PC-3 (cell line): ENCODE measurements at regions not wholly inside any gene's neighbourhood (a gene's known extent, or its start where the extent isn't known, plus 50 kb on each side); places are given as distances from the start of the nearest gene placed in this dataset.
A peak's percentile ranks its signal among the peaks of the same experiment; 100 is the strongest.

ENCODE experiments used
- ATAC-seq: fragments of 200-7000 bp; cut with Tn5 transposase; 2 replicates; pipeline ENCODE4 v1.9.1; 2020; ENCODE audit warnings: mild to moderate bottlenecking, moderate library complexity
- BruUV-seq: library from RNA; stranded (reverse); fragments of 400-500 nt; replicated peaks from 2 replicates; lab custom pipeline; 2021; lab: Mats Ljungman, UMichigan
- CTCF ChIA-PET: fragments of 300-600 bp; sonication (Branson Sonifier 250); formaldehyde crosslinking; loops from one replicate; lab custom pipeline; 2022; ENCODE audit warnings: antibody characterized with exemption; lab: Charles Lee
- POLR2A ChIA-PET: fragments of 300-600 bp; sonication (Branson Sonifier 250); formaldehyde crosslinking; loops from one replicate; lab custom pipeline; 2022; ENCODE audit warnings: antibody characterized with exemption; ENCODE audit not compliant: unreplicated experiment; lab: Charles Lee
- DNase-seq: peaks from one replicate; pipeline ENCODE4 v3.0.0-alpha.2; 2015
- H2AFZ ChIP-seq: fragments of 300-600 bp; sonication (generic); 2 replicates; pipeline ENCODE4 v1.6.0; 2016; ENCODE audit warnings: antibody characterized with exemption, low read length
- H3F3A ChIP-seq: fragments of 300-600 bp; sonication (generic); one replicate; pipeline ENCODE4 v1.6.0; 2017; ENCODE audit warnings: antibody characterized with exemption, low read length, control low read depth, mild to moderate bottlenecking; ENCODE audit not compliant: unreplicated experiment
- H3K27ac ChIP-seq: fragments of 300-600 bp; sonication (generic); 2 replicates; pipeline ENCODE4 v1.5.1; 2016; ENCODE audit warnings: mild to moderate bottlenecking, low read length
- H3K27me3 ChIP-seq: fragments of 300-600 bp; sonication (generic); 2 replicates; pipeline ENCODE4 v1.6.1; 2016; ENCODE audit warnings: low read length, mixed read lengths
- H3K36me3 ChIP-seq: fragments of 300-600 bp; sonication (generic); 2 replicates; pipeline ENCODE4 v1.6.1; 2016; ENCODE audit warnings: low read depth, mixed run types, low read length, mixed read lengths
- H3K4me1 ChIP-seq: fragments of 300-600 bp; sonication (generic); 2 replicates; pipeline ENCODE4 v1.5.1; 2016; ENCODE audit warnings: low read length; ENCODE audit not compliant: insufficient read depth
- H3K4me2 ChIP-seq: fragments of 300-600 bp; sonication (generic); 2 replicates; pipeline ENCODE4 v1.6.0; 2016; ENCODE audit warnings: low read length
- H3K4me3 ChIP-seq: fragments of 300-600 bp; sonication (generic); 2 replicates; pipeline ENCODE4 v1.5.1; 2016; ENCODE audit warnings: mild to moderate bottlenecking, low read length, mixed read lengths
- H3K79me2 ChIP-seq: fragments of 300-600 bp; sonication (generic); 2 replicates; pipeline ENCODE4 v1.6.1; 2017; ENCODE audit warnings: low read length, mixed read lengths
- H3K9ac ChIP-seq: fragments of 300-600 bp; sonication (generic); 2 replicates; pipeline ENCODE4 v1.6.0; 2016; ENCODE audit warnings: mild to moderate bottlenecking, low read length
- H3K9me2 ChIP-seq: fragments of 300-600 bp; sonication (generic); replicated peaks from 2 replicates; pipeline ENCODE4 v1.6.1; 2016; ENCODE audit warnings: mixed run types, low read length, mixed read lengths
- H3K9me3 ChIP-seq: fragments of 300-600 bp; sonication (generic); 2 replicates; pipeline ENCODE4 v1.6.1; 2016; ENCODE audit warnings: low read length, mixed read lengths
- H4K20me1 ChIP-seq: fragments of 300-600 bp; sonication (generic); 2 replicates; pipeline ENCODE4 v1.6.1; 2016; ENCODE audit warnings: low read length, mixed read lengths
- EZH2 ChIP-seq: fragments of 300-600 bp; sonication (generic); IDR thresholded peaks from one replicate; pipeline ENCODE4 v1.6.1; 2017; ENCODE audit warnings: antibody characterized with exemption, mild to moderate bottlenecking, low read length; ENCODE audit not compliant: unreplicated experiment
- EZH2phosphoT487 ChIP-seq: fragments of 300-600 bp; sonication (generic); IDR thresholded peaks from 2 replicates; pipeline ENCODE4 v1.6.1; 2018; ENCODE audit warnings: mild to moderate bottlenecking, antibody characterized with exemption, low read length, borderline replicate concordance
- intact Hi-C: fragments of 100-400 bp; cut with micrococcal nuclease; formaldehyde crosslinking; loops from 2 replicates; pipeline ENCODE4 v1.9.0; 2023
- TF ChIP-seq, protein P1 (sequence below): fragments of 300-600 bp; sonication (generic); conservative IDR thresholded peaks from 2 replicates; pipeline ENCODE4 v1.5.1; 2017; ENCODE audit warnings: antibody characterized with exemption, low read depth, mild to moderate bottlenecking, low read length

GRCh38 chr7:47678641-47679380 is 96.9 kb upstream of the TNS3 start:
- H3K79me2 ChIP-seq = no peaks in the 10 kb centered on the region
- H3K36me3 ChIP-seq = no peaks in the 10 kb centered on the region; the same call in 1 of the 2 replicates
- ATAC-seq = no peak
- H4K20me1 ChIP-seq = no peaks in the 10 kb centered on the region
- POLR2A ChIA-PET = no interaction called here
- intact Hi-C loops = no loop called here
- no peaks in the 10 kb centered on the region for H3K4me1 ChIP-seq
- H3K9ac ChIP-seq = no peak overlapping the region
- H2AFZ ChIP-seq = no peak overlapping the region
- TF ChIP-seq EZH2 (no peak), EZH2phosphoT487 (no peak)
- TF ChIP-seq, protein P1, sequence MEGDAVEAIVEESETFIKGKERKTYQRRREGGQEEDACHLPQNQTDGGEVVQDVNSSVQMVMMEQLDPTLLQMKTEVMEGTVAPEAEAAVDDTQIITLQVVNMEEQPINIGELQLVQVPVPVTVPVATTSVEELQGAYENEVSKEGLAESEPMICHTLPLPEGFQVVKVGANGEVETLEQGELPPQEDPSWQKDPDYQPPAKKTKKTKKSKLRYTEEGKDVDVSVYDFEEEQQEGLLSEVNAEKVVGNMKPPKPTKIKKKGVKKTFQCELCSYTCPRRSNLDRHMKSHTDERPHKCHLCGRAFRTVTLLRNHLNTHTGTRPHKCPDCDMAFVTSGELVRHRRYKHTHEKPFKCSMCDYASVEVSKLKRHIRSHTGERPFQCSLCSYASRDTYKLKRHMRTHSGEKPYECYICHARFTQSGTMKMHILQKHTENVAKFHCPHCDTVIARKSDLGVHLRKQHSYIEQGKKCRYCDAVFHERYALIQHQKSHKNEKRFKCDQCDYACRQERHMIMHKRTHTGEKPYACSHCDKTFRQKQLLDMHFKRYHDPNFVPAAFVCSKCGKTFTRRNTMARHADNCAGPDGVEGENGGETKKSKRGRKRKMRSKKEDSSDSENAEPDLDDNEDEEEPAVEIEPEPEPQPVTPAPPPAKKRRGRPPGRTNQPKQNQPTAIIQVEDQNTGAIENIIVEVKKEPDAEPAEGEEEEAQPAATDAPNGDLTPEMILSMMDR = no peak
- DNase-seq = no peak
- no peak overlapping the region for H3K27ac ChIP-seq
- H3K4me3 ChIP-seq = no peak overlapping the region
- no peaks in the 10 kb centered on the region for H3K27me3 ChIP-seq
- no peaks in the 10 kb centered on the region for H3K9me3 ChIP-seq
- no peak overlapping the region for H3K4me2 ChIP-seq
- H3K9me2 ChIP-seq = no peaks in the 10 kb centered on the region
- H3F3A ChIP-seq = no peaks in the 10 kb centered on the region
- CTCF ChIA-PET = no interaction called here
- no TSS peak for BruUV-seq

DNA sequence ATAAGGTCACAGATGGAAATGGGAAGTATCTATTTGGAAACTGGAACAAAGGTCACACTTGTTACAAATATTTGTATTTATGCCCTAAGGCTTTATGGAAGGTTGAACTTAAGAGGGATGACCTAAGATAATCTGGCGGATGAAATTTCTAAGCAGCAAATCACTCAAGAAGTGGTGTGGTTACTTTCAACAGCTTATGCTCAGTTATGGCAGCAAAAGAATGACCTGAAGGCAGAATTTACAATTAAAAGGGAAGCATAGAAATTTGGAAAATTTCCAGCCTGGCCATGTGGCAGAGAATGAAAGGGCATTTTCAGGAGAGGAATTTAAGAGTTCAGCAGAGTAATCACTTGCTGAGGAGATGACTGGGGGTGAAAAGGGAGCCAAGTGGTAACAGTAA is 95.8 kb upstream of the TNS3 start:
- no TSS peak for BruUV-seq
- no peaks in the 10 kb centered on the region for H3K79me2 ChIP-seq
- H3K4me1 ChIP-seq = no peaks in the 10 kb centered on the region
- H3K4me2 ChIP-seq = no peak overlapping the region
- no peak overlapping the region for H2AFZ ChIP-seq
- H3K4me3 ChIP-seq = no peak overlapping the region
- H4K20me1 ChIP-seq = no peaks in the 10 kb centered on the region
- POLR2A ChIA-PET = no interaction called here
- intact Hi-C loops = no loop called here
- ATAC-seq (no peak), DNase-seq (peak; percentile 18)
- CTCF ChIA-PET = no interaction called here
- H3K9ac ChIP-seq = no peak overlapping the region
- H3K9me3 ChIP-seq = no peaks in the 10 kb centered on the region
- no peaks in the 10 kb centered on the region for H3F3A ChIP-seq
- H3K9me2 ChIP-seq = no peaks in the 10 kb centered on the region
- no peaks in the 10 kb centered on the region for H3K27me3 ChIP-seq
- no peak overlapping the region for H3K27ac ChIP-seq
- TF ChIP-seq EZH2 = no peak
- no peak for TF ChIP-seq EZH2phosphoT487
- no peaks in the 10 kb centered on the region; the same call in 1 of the 2 replicates for H3K36me3 ChIP-seq

- intact Hi-C loops = no loop called here
- TF ChIP-seq EZH2 = no peak
- Histone ChIP-seq H3K4me3 (no peak overlapping the region), H3K79me2 (no peaks in the 10 kb centered on the region), H3K9me2 (no peaks in the 10 kb centered on the region), H3K9me3 (no peaks in the 10 kb centered on the region), H3K27me3 (no peaks in the 10 kb centered on the region), H3F3A (no peaks in the 10 kb centered on the region), H3K36me3 (no peaks in the 10 kb centered on the region; the same call in 1 of the 2 replicates), H3K4me2 (no peak overlapping the region), H2AFZ (no peak overlapping the region), H3K27ac (no peak overlapping the region), H3K9ac (no peak overlapping the region), H3K4me1 (no peaks in the 10 kb centered on the region), H4K20me1 (no peaks in the 10 kb centered on the region)
- ChIA-PET POLR2A (no interaction called here), CTCF (no interaction called here)
- no peak for ATAC-seq
- DNase-seq = no peak
- no TSS peak for BruUV-seq
Observed at GRCh38 chr7:47677093-47677492, 95.2 kb upstream of the TNS3 start.
